MM.1S (cell line): ENCODE measurements at regions not wholly inside any gene's neighbourhood (a gene's known extent, or its start where the extent isn't known, plus 50 kb on each side); places are given as distances from the start of the nearest gene placed in this dataset.

Experiments
- DNase-seq: peaks from one replicate; pipeline ENCODE4 v3.0.0-alpha.2; 2015
- H2AFZ ChIP-seq: fragments of 300-600 bp; sonication (generic); 2 replicates; pipeline ENCODE4 v1.6.0; 2016; ENCODE audit warnings: antibody characterized with exemption, low read length
- H3F3A ChIP-seq: fragments of 300-600 bp; sonication (generic); 2 replicates; pipeline ENCODE4 v1.6.1; 2016; ENCODE audit warnings: mild to moderate bottlenecking, antibody characterized with exemption, low read length, moderate library complexity, mixed read lengths; ENCODE audit not compliant: insufficient read depth
- H3K27ac ChIP-seq: fragments of 300-600 bp; sonication (generic); 2 replicates; pipeline ENCODE4 v1.5.1; 2016; ENCODE audit warnings: mild to moderate bottlenecking, low read length
- H3K27me3 ChIP-seq: fragments of 300-600 bp; sonication (generic); replicated peaks from 2 replicates; pipeline ENCODE4 v1.6.0; 2016; ENCODE audit warnings: low read length; ENCODE audit not compliant: insufficient read depth
- H3K36me3 ChIP-seq: fragments of 300-600 bp; sonication (generic); replicated peaks from 2 replicates; pipeline ENCODE4 v1.6.1; 2016; ENCODE audit warnings: mild to moderate bottlenecking, low read length, mixed read lengths; ENCODE audit not compliant: insufficient read depth
- H3K4me1 ChIP-seq: fragments of 300-600 bp; sonication (generic); 2 replicates; pipeline ENCODE4 v1.6.1; 2016; ENCODE audit warnings: low read length, mixed read lengths
- H3K4me2 ChIP-seq: fragments of 300-600 bp; sonication (generic); 2 replicates; pipeline ENCODE4 v1.6.0; 2016; ENCODE audit warnings: low read depth, low read length
- H3K4me3 ChIP-seq: fragments of 300-600 bp; sonication (generic); 2 replicates; pipeline ENCODE4 v1.5.1; 2016; ENCODE audit warnings: low read length, mixed read lengths
- H3K79me2 ChIP-seq: fragments of 300-600 bp; sonication (generic); 2 replicates; pipeline ENCODE4 v1.6.1; 2016; ENCODE audit warnings: mixed run types, low read length, mixed read lengths
- H3K9ac ChIP-seq: fragments of 300-600 bp; sonication (generic); 2 replicates; pipeline ENCODE4 v1.6.1; 2016; ENCODE audit warnings: low read length, mixed read lengths
- H3K9me2 ChIP-seq: fragments of 300-600 bp; sonication (generic); replicated peaks from 2 replicates; pipeline ENCODE4 v1.6.1; 2016; ENCODE audit warnings: mild to moderate bottlenecking, low read length, mixed read lengths; ENCODE audit not compliant: insufficient read depth
- H3K9me3 ChIP-seq: fragments of 300-600 bp; sonication (generic); replicated peaks from 2 replicates; pipeline ENCODE4 v1.6.1; 2016; ENCODE audit warnings: mild to moderate bottlenecking, low read length, mixed read lengths; ENCODE audit not compliant: insufficient read depth
- H4K20me1 ChIP-seq: fragments of 300-600 bp; sonication (generic); 2 replicates; pipeline ENCODE4 v1.6.1; 2016; ENCODE audit warnings: mild to moderate bottlenecking, low read length, moderate library complexity, mixed read lengths; ENCODE audit not compliant: insufficient read depth
- CTCF ChIP-seq: fragments of 300-600 bp; sonication (generic); IDR thresholded peaks from 2 replicates; pipeline ENCODE4 v1.5.1; 2016; ENCODE audit warnings: antibody characterized with exemption, low read length, mixed read lengths
- EZH2 ChIP-seq: fragments of 300-600 bp; sonication (generic); optimal IDR thresholded peaks from 2 replicates; pipeline ENCODE3; 2017; ENCODE audit warnings: low read depth, mild to moderate bottlenecking, antibody characterized with exemption, low read length, mixed read lengths
- EZH2phosphoT487 ChIP-seq: fragments of 300-600 bp; sonication (generic); IDR thresholded peaks from 2 replicates; pipeline ENCODE4 v1.6.1; 2018; ENCODE audit warnings: antibody characterized with exemption, low read length

DNA sequence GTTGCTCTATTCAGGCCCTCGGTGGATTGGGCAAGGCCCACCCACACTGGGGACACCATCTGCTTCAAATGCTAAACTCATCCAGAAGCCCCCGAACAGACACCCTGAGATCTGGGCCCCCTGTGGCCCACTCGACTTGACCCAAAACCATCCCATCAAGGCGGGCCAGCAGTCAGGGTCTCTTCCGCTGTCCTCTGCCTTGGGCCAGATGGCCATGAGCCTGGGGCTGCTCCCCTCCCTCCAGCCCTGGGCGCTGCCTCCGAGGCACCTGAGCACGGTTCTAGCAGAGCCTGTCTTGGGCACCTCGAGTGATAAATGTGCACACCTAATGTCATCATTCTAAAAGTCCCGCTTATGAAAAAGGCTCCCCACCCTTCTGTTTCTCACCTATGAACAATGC is 449.4 kb downstream of the TCERG1L start:
- no peak for DNase-seq
- Histone ChIP-seq H3K9me3 (no peaks in the 10 kb centered on the region), H3K9me2 (no peaks in the 10 kb centered on the region), H3K4me2 (no peak overlapping the region), H3K79me2 (no peaks in the 10 kb centered on the region), H3F3A (no peaks in the 10 kb centered on the region), H3K4me1 (no peaks in the 10 kb centered on the region), H3K36me3 (no peaks in the 10 kb centered on the region), H2AFZ (no peak overlapping the region), H3K27me3 (no peaks in the 10 kb centered on the region), H3K9ac (no peak overlapping the region), H4K20me1 (no peaks in the 10 kb centered on the region), H3K4me3 (no peak overlapping the region), H3K27ac (no peak overlapping the region)
- no peak for TF ChIP-seq CTCF
- no peak for TF ChIP-seq EZH2phosphoT487
- TF ChIP-seq EZH2: no peak

- no peaks in the 10 kb centered on the region for H3K36me3 ChIP-seq
- no peak overlapping the region for H3K4me3 ChIP-seq
- TF ChIP-seq EZH2 (no peak), CTCF (no peak), EZH2phosphoT487 (no peak)
- H3F3A ChIP-seq: no peaks in the 10 kb centered on the region
- H3K27ac ChIP-seq: no peak overlapping the region
- H3K4me1 ChIP-seq: no peaks in the 10 kb centered on the region
- no peaks in the 10 kb centered on the region for H3K9me2 ChIP-seq
- no peak for DNase-seq
- no peaks in the 10 kb centered on the region for H3K27me3 ChIP-seq
- H4K20me1 ChIP-seq: no peaks in the 10 kb centered on the region
- no peaks in the 10 kb centered on the region for H3K9me3 ChIP-seq
- no peak overlapping the region for H3K4me2 ChIP-seq
- H3K9ac ChIP-seq: no peak overlapping the region
- H3K79me2 ChIP-seq: no peaks in the 10 kb centered on the region
- no peak overlapping the region for H2AFZ ChIP-seq
Measured at GRCh38 chr10:130862626-130863025, 448.9 kb downstream of the TCERG1L start.

DNA sequence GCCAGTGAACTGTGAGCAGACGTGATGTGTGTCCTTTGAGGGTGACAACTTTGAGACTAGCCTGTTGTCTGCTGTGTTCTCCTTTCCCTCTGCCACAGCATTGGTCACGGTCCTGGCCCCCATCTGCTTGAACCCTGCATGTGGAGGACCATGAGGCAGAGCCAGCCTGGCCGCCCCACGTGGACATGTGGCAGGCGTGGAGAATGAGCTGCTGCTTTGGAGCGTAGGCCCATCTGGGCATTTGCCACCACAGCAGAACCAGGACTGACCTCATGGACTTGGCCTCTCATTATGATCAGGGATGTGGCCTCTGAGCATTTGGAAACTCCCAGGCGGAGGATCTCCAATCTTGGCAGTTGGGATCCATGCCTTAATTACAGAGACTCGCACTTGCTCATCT is 448.5 kb downstream of the TCERG1L start:
- no peaks in the 10 kb centered on the region for H3K9me2 ChIP-seq
- no peaks in the 10 kb centered on the region for H3K4me1 ChIP-seq
- TF ChIP-seq CTCF (no peak), EZH2 (no peak), EZH2phosphoT487 (no peak)
- no peaks in the 10 kb centered on the region for H3K9me3 ChIP-seq
- no peak overlapping the region for H3K4me3 ChIP-seq
- no peaks in the 10 kb centered on the region for H4K20me1 ChIP-seq
- H3K9ac ChIP-seq: no peak overlapping the region
- H3K36me3 ChIP-seq: no peaks in the 10 kb centered on the region
- no peak overlapping the region for H2AFZ ChIP-seq
- no peaks in the 10 kb centered on the region for H3K79me2 ChIP-seq
- H3K27ac ChIP-seq: no peak overlapping the region
- H3F3A ChIP-seq: no peaks in the 10 kb centered on the region
- H3K4me2 ChIP-seq: no peak overlapping the region
- DNase-seq: no peak
- H3K27me3 ChIP-seq: no peaks in the 10 kb centered on the region
